ENCODE measurements at regions not wholly inside any gene's neighbourhood (a gene's known extent, or its start where the extent isn't known, plus 50 kb on each side); places are given as distances from the start of the nearest gene placed in this dataset.
"Not testable (repeated sequence)": the region's sequence is repeated elsewhere in the genome, so short reads cannot be mapped to it uniquely, and the experiment has no call there.

DNA sequence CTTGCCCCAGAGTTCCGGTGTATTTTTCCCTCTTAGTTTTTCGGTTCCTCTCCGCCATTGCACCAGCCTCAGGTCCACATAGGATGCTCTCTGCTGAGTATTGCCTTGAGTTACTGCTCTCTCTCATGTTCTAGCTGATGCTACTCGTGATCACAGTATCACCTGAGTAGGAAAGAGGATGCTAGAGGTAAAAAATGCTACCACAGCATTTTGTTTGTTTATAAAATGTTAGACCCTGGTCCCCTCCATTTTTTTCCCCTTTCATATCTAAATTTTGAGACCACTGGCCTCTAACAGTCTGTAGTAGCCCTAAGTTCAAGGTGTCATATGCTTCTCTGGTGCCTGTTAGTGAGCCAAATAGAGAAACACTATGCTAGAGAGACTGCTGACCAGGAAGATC lies 175.5 kb downstream of the OR2B2 start:
- DNase-seq (ENCODE audit: low spot score), result no peak

DNA sequence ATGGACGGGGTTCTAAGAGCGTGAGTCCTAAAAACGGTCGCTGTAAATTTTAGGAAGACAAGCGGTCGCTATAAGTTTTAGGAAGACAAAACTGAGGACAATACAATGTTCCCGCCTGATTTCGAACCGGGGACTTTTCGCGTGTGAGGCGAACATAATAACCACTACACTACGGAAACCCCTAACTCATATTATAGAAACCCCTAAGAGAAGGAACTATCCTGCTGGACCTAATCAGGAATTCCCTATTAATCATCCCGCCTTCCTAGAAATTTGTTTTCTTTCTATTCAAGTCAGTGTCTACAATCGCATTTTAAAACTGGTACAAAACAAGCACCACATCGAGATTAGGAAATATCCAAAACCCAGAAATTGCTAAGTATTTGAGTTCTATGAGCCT lies 183.8 kb downstream of the OR2B2 start:
- no peak for DNase-seq (ENCODE audit: low spot score)

DNA sequence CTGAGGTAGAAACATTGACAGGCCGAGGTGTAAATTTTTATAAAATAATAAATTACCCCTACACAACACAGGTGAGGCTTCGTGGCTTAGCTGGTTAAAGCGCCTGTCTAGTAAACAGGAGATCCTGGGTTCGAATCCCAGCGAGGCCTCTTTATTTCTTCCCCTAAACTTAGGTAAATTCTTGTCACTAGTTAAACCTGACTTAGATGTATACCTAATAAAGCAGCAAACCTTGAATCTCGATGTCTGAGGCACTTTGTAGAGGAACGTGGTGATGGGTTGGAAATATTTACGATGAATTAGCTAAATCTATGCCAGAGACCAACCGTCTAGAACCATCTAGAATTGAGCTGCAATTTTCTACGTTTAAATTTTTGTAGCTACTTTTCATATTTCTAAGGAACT lies 185.6 kb downstream of the OR2B2 start:
- DNase-seq (ENCODE audit: low spot score), result no peak

DNA sequence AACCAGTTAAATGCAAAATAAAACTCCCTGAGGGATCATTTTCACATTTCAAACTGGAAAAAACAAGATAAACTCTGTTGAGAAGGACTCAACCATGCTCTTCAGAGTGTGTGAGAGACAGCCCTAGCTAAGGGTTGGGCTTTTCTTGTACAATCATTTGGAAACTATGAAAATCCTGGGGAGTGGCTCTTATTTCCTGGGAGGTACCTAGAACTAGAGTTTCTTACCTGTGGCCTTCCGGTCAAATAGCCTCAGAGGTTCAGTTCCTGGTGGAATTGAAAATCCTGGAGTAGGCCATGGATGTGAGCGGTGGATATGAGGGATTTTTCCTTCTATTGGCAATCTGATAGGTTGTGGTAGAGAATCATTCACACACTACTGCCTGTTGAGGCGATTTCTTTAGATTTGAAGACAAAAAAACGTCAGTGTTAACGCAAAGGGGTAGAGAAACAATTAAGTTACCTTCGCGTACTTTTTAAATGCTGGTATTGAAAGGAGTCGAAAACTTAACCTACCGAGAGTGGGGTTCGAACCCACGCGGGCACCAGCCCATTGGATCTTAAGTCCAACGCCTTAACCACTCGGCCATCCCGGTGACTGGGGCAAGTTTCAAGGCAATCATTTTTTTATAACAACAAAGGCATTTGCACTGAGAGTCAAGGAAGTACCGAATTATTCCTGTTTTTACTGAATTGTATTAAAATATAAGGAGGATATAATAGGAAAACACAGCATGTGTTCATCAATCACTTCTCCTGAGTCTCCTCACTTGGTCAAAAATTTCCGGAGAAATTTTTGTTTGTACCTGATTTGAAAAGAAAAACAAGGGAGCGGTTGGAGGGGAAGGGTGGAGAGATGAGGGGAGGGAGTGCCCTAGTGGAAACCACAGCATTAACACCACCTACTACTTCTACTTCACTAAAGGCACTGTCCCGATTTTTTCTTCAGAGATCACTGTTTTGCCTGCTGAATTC lies 191.3 kb downstream of the OR2B2 start:
- DNase-seq (ENCODE audit: low spot score), result no peak

DNA sequence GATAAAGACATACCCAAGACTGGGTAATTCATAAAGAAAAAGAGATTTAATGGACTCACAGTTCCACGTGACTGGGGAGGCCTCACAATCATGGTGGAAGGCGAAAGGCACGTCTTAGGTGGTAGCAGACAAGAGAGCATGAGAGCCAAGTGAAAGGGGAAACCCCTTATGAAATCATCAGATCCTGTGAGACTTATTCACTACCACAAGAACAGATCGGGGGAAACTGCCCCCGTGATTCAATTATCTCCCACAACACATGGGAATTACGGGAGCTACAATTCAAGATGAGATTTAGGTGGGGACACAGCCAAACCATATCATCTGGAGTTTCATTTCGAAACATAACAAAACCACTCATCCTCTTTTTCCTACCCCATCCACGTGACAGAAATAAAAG lies 193.2 kb downstream of the OR2B2 start:
- not testable (repeated sequence) for DNase-seq (ENCODE audit: low spot score)

DNA sequence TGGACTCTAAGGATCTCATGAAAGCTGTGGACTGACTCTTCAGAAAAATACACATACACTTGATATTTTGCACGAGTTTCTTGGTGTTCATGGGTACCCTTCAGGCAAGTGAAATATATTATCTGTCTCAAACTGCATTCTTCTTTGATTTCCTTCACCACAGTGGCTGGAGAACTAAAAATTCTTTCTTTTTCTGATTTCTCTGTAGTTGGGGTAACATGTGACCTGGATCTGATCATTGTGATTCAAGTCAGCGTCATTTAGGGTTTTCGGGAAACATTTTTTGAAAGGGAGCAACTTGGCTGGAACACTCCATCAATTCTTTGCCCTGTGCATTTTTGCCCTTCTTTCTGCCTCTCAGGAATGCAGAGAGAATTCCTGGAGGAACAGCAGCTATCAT lies 205.8 kb downstream of the OR2B2 start:
- DNase-seq (ENCODE audit: low spot score), result no peak

GRCh38 chr6:27700337-27700736 lies 211.9 kb downstream of the OR2B2 start:
- DNase-seq (ENCODE audit: low spot score), result no peak

- no peak for DNase-seq (ENCODE audit: low spot score)
These were observed 217.7 kb downstream of the OR2B2 start for GRCh38 chr6:27694547-27694874.

GRCh38 chr6:27693766-27694546 lies 218.2 kb downstream of the OR2B2 start:
- no peak for DNase-seq (ENCODE audit: low spot score)

DNA sequence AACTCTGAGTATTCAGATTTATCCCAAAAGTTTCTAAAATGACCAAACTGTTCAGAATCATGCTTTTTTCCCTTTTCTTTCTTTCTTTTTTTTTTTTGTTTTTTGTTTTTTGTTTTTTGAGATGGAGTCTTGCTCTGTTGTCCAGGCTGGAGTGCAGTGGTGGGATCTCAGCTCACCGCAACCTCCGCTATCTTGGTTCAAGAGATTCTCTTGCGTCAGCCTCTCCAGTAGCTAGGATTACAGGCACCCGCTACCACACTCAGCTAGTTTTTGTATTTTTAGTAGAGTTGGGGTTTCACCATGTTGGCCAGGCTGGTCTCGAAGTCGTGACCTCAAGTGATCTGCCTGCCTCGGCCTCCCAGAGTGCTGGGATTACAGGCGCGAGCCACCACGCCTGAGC lies 219.2 kb upstream of the ZNF184 start:
- not testable (repeated sequence) for DNase-seq (ENCODE audit: low spot score)

DNA sequence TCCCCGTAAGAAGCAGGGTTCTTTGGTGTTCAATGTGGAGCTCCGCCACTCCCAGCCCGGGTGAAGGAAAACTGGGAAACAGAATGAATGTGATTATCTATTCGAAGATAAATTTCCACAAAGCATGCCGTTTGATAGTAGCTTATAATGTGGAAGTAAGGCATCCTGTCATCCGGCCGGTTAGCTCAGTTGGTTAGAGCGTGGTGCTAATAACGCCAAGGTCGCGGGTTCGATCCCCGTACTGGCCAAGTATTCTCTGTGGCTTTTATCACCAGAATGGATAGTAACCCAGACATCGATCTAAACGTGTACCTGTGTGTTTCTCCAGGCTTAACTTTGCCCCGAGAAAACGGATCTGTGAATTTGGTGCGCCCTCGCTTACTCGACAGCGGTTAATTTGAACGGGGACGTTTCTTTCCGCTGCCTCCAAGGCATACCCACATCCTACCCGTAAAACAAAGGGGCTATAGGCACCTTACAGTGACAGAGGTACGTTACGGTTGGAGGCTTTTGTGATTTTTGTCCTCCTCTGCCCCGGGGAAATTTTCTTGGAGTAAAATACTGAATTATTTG lies 215.2 kb upstream of the ZNF184 start:
- peak; percentile 71 for DNase-seq (ENCODE audit: low spot score)

- DNase-seq (ENCODE audit: low spot score), result peak; percentile 68
These were observed 214.5 kb upstream of the ZNF184 start for GRCh38 chr6:27687154-27688013.

DNA sequence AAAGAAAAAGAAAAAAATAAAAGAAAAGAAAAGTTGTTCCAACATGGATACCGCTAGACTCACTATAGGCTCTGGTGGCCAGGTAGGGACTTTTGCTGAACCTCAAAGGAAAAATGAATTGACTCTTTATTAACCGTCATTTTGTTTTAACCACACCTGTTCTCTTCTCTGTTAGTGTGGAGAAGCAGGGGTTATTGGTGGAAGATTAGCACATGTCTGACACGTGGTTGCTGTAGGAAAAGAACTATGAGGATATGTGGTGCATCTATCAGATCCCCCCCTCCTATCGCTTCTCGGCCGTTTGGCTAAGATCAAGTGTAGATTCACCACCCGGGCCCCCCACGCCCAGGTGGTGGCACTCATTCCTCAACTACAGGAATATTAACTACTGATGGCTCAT lies 212.4 kb upstream of the ZNF184 start:
- no peak for DNase-seq (ENCODE audit: low spot score)

DNA sequence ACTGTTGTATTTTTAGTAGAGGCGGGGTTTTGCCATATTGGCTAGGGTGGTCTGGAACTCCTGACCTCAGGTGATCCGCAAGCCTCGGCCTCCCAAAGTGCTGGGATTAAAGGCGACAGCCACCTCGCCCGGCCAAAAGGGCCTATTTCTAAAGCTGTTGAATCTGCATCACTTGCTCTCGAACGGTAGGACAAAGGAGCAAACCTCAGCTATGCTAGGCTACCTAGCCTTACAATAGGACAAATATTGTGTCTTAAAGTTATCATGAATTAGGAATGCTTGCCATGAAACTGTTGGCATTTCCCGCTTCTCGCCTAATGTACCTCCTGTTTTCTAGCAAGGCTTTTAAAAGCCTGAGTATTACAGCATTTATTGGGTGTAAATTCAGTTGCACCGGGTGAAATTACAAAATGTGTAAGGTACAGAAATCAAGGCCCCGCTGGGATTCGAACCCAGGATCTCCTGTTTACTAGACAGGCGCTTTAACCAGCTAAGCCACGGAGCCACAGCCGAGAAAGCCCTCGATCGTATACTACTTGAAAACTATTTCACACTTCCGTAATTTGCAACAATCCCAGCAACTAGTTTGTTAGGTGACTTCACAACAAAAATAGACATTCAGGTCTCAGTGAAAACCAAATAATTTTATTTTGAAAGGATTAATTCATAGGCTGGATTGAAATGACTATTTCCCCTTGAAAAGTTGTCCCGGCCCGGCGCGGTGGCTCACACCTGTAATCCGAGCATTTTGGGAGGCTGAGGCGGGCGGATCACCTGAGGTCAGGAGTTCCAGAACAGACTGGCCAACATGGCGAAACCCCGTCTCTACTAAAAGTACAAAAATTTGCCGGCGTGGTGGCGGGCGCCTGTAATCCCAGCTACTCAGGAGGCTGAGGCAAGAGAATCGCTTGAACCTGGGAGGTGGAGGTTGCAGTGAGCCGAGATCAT lies 211.6 kb upstream of the ZNF184 start:
- DNase-seq (ENCODE audit: low spot score), result no peak

- no peak for DNase-seq (ENCODE audit: low spot score)
These were observed 207.2 kb upstream of the ZNF184 start for GRCh38 chr6:27679964-27680694.

DNA sequence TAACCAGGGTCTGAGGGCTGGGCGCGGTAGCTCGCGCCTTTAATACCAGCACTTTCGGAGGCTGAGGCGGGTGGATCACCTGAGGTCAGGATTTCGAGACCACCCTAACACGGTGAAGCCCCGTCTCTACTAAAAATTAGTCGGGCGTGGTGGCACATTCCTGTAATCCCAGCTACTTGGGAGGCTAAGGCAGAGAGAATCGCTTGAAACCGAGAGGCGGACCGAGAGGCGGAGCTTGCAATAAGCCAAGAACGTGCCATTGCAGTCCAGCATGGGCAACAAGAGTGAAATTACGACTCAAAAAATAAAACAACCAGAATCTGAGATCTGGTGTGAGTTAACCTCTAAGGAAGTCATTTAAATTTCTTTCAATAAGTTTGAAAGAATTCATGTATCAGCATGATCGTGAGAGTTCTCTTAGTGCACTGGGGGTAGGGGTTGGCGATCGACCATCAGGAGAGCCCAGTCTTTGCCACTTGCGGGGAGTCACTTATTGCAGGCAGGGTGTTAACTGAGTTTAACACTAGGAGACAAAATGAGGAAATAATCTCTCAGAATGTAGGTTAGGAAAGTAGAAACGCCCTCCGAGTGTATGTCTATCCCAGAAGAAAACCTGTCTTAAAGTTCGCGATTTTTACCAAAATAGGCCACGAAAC lies 206.5 kb upstream of the ZNF184 start:
- DNase-seq (ENCODE audit: low spot score), result no peak

GRCh38 chr6:27678469-27678868 lies 205.6 kb upstream of the ZNF184 start:
- DNase-seq (ENCODE audit: low spot score), result no peak

- DNase-seq (ENCODE audit: low spot score), result no peak
These were observed 202.0 kb upstream of the ZNF184 start for GRCh38 chr6:27674882-27675281.

GRCh38 chr6:27672113-27672799 lies 199.4 kb upstream of the ZNF184 start:
- DNase-seq (ENCODE audit: low spot score), result no peak
